GM06990 (cell line): ENCODE measurements at regions not wholly inside any gene's neighbourhood (a gene's known extent, or its start where the extent isn't known, plus 50 kb on each side); places are given as distances from the start of the nearest gene placed in this dataset.

Experiments used
- DNase-seq: peaks from one replicate; pipeline ENCODE4 v3.0.0-alpha.2; 2011; ENCODE audit not compliant: insufficient read length; ENCODE audit errors: extremely low read depth
- H3K27me3 ChIP-seq: replicated peaks from 2 replicates; pipeline ENCODE4 v1.6.0; 2011; ENCODE audit warnings: low read length; ENCODE audit not compliant: control insufficient read depth, insufficient read depth
- H3K36me3 ChIP-seq: 2 replicates; pipeline ENCODE4 v1.5.1; 2011; ENCODE audit warnings: low read length; ENCODE audit not compliant: control insufficient read depth, insufficient read depth
- H3K4me3 ChIP-seq: replicated peaks from 2 replicates; pipeline ENCODE4 v1.5.1; 2011; ENCODE audit warnings: low read depth, mild to moderate bottlenecking, control low read depth, low read length
- CTCF ChIP-seq: IDR thresholded peaks from 2 replicates; pipeline ENCODE4 v1.5.1; 2011; ENCODE audit warnings: low read length, control low read depth, mild to moderate bottlenecking, inconsistent platforms; ENCODE audit not compliant: insufficient read depth, poor library complexity, severe bottlenecking

GRCh38 chr10:123588386-123588914 lies 77.7 kb upstream of the GPR26 start:
- no peak overlapping the region for H3K4me3 ChIP-seq
- TF ChIP-seq CTCF: no peak
- DNase-seq: no peak
- H3K36me3 ChIP-seq: no peaks in the 10 kb centered on the region
- no peaks in the 10 kb centered on the region for H3K27me3 ChIP-seq

- TF ChIP-seq CTCF: no peak
Measured at GRCh38 chr10:123595661-123596060, 70.5 kb upstream of the GPR26 start.

GRCh38 chr10:123597676-123598075 lies 68.5 kb upstream of the GPR26 start:
- TF ChIP-seq CTCF: no peak
- Histone ChIP-seq H3K27me3 (no peaks in the 10 kb centered on the region; the same call in 1 of the 2 replicates), H3K4me3 (no peak overlapping the region), H3K36me3 (no peaks in the 10 kb centered on the region)
- DNase-seq: no peak

More at GRCh38 chr10:123595661-123596060, 70.5 kb upstream of the GPR26 start:
- Histone ChIP-seq H3K36me3 (no peaks in the 10 kb centered on the region), H3K4me3 (no peak overlapping the region), H3K27me3 (no peaks in the 10 kb centered on the region; the same call in 1 of the 2 replicates)
- no peak for DNase-seq

- no peak for TF ChIP-seq CTCF
- Histone ChIP-seq H3K36me3 (no peaks in the 10 kb centered on the region), H3K27me3 (no peaks in the 10 kb centered on the region; the same call in 1 of the 2 replicates), H3K4me3 (no peak overlapping the region)
- DNase-seq: no peak
Measured at GRCh38 chr10:123599366-123599849, 66.7 kb upstream of the GPR26 start.

GRCh38 chr10:123600177-123600576 lies 66.0 kb upstream of the GPR26 start:
- no peak for DNase-seq
- H3K36me3 ChIP-seq: no peaks in the 10 kb centered on the region
- no peak overlapping the region for H3K4me3 ChIP-seq
- TF ChIP-seq CTCF: no peak
- H3K27me3 ChIP-seq: no peaks in the 10 kb centered on the region; the same call in 1 of the 2 replicates

- no peak for DNase-seq
- TF ChIP-seq CTCF: no peak
- Histone ChIP-seq H3K4me3 (no peak overlapping the region), H3K27me3 (no peaks in the 10 kb centered on the region; the same call in 1 of the 2 replicates), H3K36me3 (no peaks in the 10 kb centered on the region)
Measured at GRCh38 chr10:123603130-123603529, 63.0 kb upstream of the GPR26 start.
